ENCODE measurements at regions not wholly inside any gene's neighbourhood (a gene's known extent, or its start where the extent isn't known, plus 50 kb on each side); places are given as distances from the start of the nearest gene placed in this dataset.

- H2BK120ac ChIP-seq (ENCODE audit: low read depth, low read length): no peak overlapping the region
- H2BK15ac ChIP-seq (ENCODE audit: low read depth, low read length): no peak overlapping the region
- H3K4me2 ChIP-seq (ENCODE audit: low read depth, low read length): no peak overlapping the region
- no peak overlapping the region for H3K23ac ChIP-seq (ENCODE audit: low read depth, low read length)
- POLR2A ChIA-PET (ENCODE audit: unreplicated experiment): no interaction called here
- intact Hi-C loops (cut with micrococcal nuclease): no loop called here
- H2AK9ac ChIP-seq (replicated peaks; ENCODE audit: low read depth, low read length, poor library complexity): no peak overlapping the region
- no peak overlapping the region for H4K8ac ChIP-seq (ENCODE audit: low read depth in 2 of 2, low read length in 2 of 2)
- no peaks in the 10 kb centered on the region for H3K27me3 ChIP-seq (ENCODE audit: control insufficient read depth, insufficient read depth, low read length)
- H3K27ac ChIP-seq (ENCODE audit: insufficient read depth, low read length): no peak overlapping the region
- no peaks in the 10 kb centered on the region for H3K79me1 ChIP-seq (ENCODE audit: low read depth in 1 of 2, low read length in 2 of 2)
- H3K9me1 ChIP-seq (ENCODE audit: insufficient read depth, low read length): no peaks in the 10 kb centered on the region
- H3K18ac ChIP-seq (ENCODE audit: low read depth, low read length): no peak overlapping the region
- no peak overlapping the region for H2AK5ac ChIP-seq (ENCODE audit: low read depth, low read length)
- H3K4me1 ChIP-seq (ENCODE audit: control insufficient read depth, insufficient read depth, low read length): no peaks in the 10 kb centered on the region
- DNase-seq (no peak), ATAC-seq (ENCODE audit: low read depth) (no peak)
- WGBS, 2 experiments (ENCODE audit: extremely low coverage in 2 of 2, insufficient read length in 1 of 2): no CpG with 5 or more reads among the region's 5 CpGs
- dilution Hi-C loops (cut with HindIII; ENCODE audit: low sequenced_read_pairs, unreplicated experiment): no loop called here
- H3K4ac ChIP-seq (ENCODE audit: low read depth, low read length): no peak overlapping the region
- no peak overlapping the region for H3K14ac ChIP-seq (replicated peaks; ENCODE audit: low read depth, low read length)
- H2BK5ac ChIP-seq (ENCODE audit: low read depth, low read length, poor library complexity, severe bottlenecking): no peak overlapping the region
- H3K36me3 ChIP-seq (ENCODE audit: control insufficient read depth, insufficient read depth, low read length): no peaks in the 10 kb centered on the region
- no peak overlapping the region for H3K56ac ChIP-seq (ENCODE audit: extremely low read depth, insufficient read depth, low read length)
- H3K9me3 ChIP-seq (ENCODE audit: control insufficient read depth, insufficient read depth, low read length): no peaks in the 10 kb centered on the region
- no peak overlapping the region for H4K5ac ChIP-seq (ENCODE audit: low read depth, low read length)
- no peak overlapping the region for H2BK20ac ChIP-seq (ENCODE audit: low read depth, low read length)
- no peak overlapping the region for H4K91ac ChIP-seq (ENCODE audit: insufficient read depth, low read depth, low read length)
- H2AFZ ChIP-seq (replicated peaks; ENCODE audit: low read length, poor library complexity): no peak overlapping the region
- no peaks in the 10 kb centered on the region for H4K20me1 ChIP-seq (ENCODE audit: insufficient read depth, low read length)
- no peak overlapping the region for H3K9ac ChIP-seq (ENCODE audit: low read depth, low read length)
- no peak overlapping the region for H3K4me3 ChIP-seq (ENCODE audit: insufficient read depth, low read depth, low read length)
- CTCF ChIA-PET: no interaction called here
- in situ Hi-C loops (cut with MboI; ENCODE audit: low sequenced_read_pairs): no loop called here
- TF ChIP-seq CEBPB (IDR thresholded peaks at IDR 0.05; ENCODE audit: low read depth, low read length) (no peak), SMC3 (IDR thresholded peaks at IDR 0.05; ENCODE audit: low read depth, low read length) (no peak), MAFK (IDR thresholded peaks at IDR 0.05; ENCODE audit: low read depth, low read length) (peak; percentile 84)
- no TSS peak for BruUV-seq (replicated peaks)
These were observed 247.6 kb upstream of the PBX1 start for GRCh38 chr1:164311377-164311776.

All from IMR-90 (cell line).